GM18507 (cell line): ENCODE measurements at regions not wholly inside any gene's neighbourhood (a gene's known extent, or its start where the extent isn't known, plus 50 kb on each side); places are given as distances from the start of the nearest gene placed in this dataset.
"Not testable (repeated sequence)": the region's sequence is repeated elsewhere in the genome, so short reads cannot be mapped to it uniquely, and the experiment has no call there.

Source experiments
- DNase-seq: peaks from one replicate; pipeline ENCODE4 v3.0.0; 2011; ENCODE audit warnings: low read depth; ENCODE audit not compliant: insufficient read length; ENCODE audit errors: extremely low spot score
- FAIRE-seq: peaks from 2 replicates; lab custom pipeline; 2011; peaks lifted over from hg19 to GRCh38; lab: Jason Lieb, UNC

GRCh38 chr2:110338277-110339003, 126.1 kb upstream of the MTLN start:
- DNase-seq, FAIRE-seq: not testable (repeated sequence)

- FAIRE-seq, DNase-seq: not testable (repeated sequence)
Observed at GRCh38 chr2:110336071-110336470, 123.7 kb upstream of the MTLN start.

GRCh38 chr2:110335415-110336049, 123.2 kb upstream of the MTLN start:
- DNase-seq, FAIRE-seq: not testable (repeated sequence)

GRCh38 chr2:110333114-110334095, 121.1 kb upstream of the MTLN start:
- DNase-seq, FAIRE-seq: not testable (repeated sequence)

- DNase-seq: not testable (repeated sequence)
Observed at GRCh38 chr2:110331625-110332024, 119.3 kb upstream of the MTLN start.

GRCh38 chr2:110329760-110330159, 117.4 kb upstream of the MTLN start:
- not testable (repeated sequence) for FAIRE-seq

More at GRCh38 chr2:110331625-110332024, 119.3 kb upstream of the MTLN start:
- not testable (repeated sequence) for FAIRE-seq

GRCh38 chr2:110329158-110329557, 116.8 kb upstream of the MTLN start:
- not testable (repeated sequence) for DNase-seq, FAIRE-seq

More at GRCh38 chr2:110329760-110330159, 117.4 kb upstream of the MTLN start:
- DNase-seq: not testable (repeated sequence)

GRCh38 chr2:110328677-110329076, 116.3 kb upstream of the MTLN start:
- DNase-seq, FAIRE-seq: not testable (repeated sequence)

GRCh38 chr2:110323832-110324231, 111.5 kb upstream of the MTLN start:
- not testable (repeated sequence) for FAIRE-seq, DNase-seq

GRCh38 chr2:110322535-110322934, 110.2 kb upstream of the MTLN start:
- DNase-seq, FAIRE-seq: not testable (repeated sequence)

- DNase-seq, FAIRE-seq: not testable (repeated sequence)
Observed at GRCh38 chr2:110320834-110321563, 108.7 kb upstream of the MTLN start.

- DNase-seq, FAIRE-seq: not testable (repeated sequence)
Observed at GRCh38 chr2:110318898-110319297, 106.6 kb upstream of the MTLN start.

- FAIRE-seq, DNase-seq: not testable (repeated sequence)
Observed at GRCh38 chr2:110317377-110317776, 105.0 kb upstream of the MTLN start.

- FAIRE-seq: not testable (repeated sequence)
Observed at GRCh38 chr2:110316051-110316865, 103.9 kb upstream of the MTLN start.

GRCh38 chr2:110315054-110315820, 102.9 kb upstream of the MTLN start:
- not testable (repeated sequence) for FAIRE-seq, DNase-seq

More at GRCh38 chr2:110316051-110316865, 103.9 kb upstream of the MTLN start:
- not testable (repeated sequence) for DNase-seq

GRCh38 chr2:110314472-110314871, 102.1 kb upstream of the MTLN start:
- not testable (repeated sequence) for FAIRE-seq, DNase-seq

GRCh38 chr2:110313032-110313431, 100.7 kb upstream of the MTLN start:
- not testable (repeated sequence) for DNase-seq, FAIRE-seq
